ENCODE measurements at regions not wholly inside any gene's neighbourhood (a gene's known extent, or its start where the extent isn't known, plus 50 kb on each side); places are given as distances from the start of the nearest gene placed in this dataset.

- Histone ChIP-seq H3K27ac (ENCODE audit: low read depth) (no peak overlapping the region), H3K27me3 (ENCODE audit: insufficient read depth) (peaks cover 61% of the 10 kb centered on the region), H3K4me1 (ENCODE audit: insufficient read depth) (peaks cover 39% of the 10 kb centered on the region), H2AFZ (peak overlapping the region; percentile 43; the same call in 1 of the 2 replicates), H3F3A (replicated peaks; ENCODE audit: low read depth) (peaks cover 25% of the 10 kb centered on the region), H3K9me2 (ENCODE audit: insufficient read depth) (no peaks in the 10 kb centered on the region), H3K36me3 (ENCODE audit: insufficient read depth) (no peaks in the 10 kb centered on the region), H4K20me1 (replicated peaks; ENCODE audit: insufficient read depth) (peaks cover 9% of the 10 kb centered on the region), H3K79me2 (replicated peaks; ENCODE audit: insufficient read depth) (no peaks in the 10 kb centered on the region), H3K4me3 (peak overlapping the region; percentile 61), H3K4me2 (peak overlapping the region; percentile 83)
- Mint-ChIP-seq H3K4me3 (peak overlapping the region; percentile 90), H3K9me3 (peaks cover 3% of the 10 kb centered on the region; the same call in 1 of the 3 replicates), H3K27ac (no peak overlapping the region), H3K4me1 (peaks cover 49% of the 10 kb centered on the region), H3K36me3 (ENCODE audit: low read depth) (no peaks in the 10 kb centered on the region), H3K27me3 (ENCODE audit: insufficient read depth, low read depth, poor library complexity) (peaks cover 68% of the 10 kb centered on the region)
- ATAC-seq (no peak), DNase-seq (ENCODE audit: low spot score) (no peak)
- TF ChIP-seq CREB1 (CRISPR knock-in tag; IDR thresholded peaks at IDR 0.05; ENCODE audit: low read depth) = no peak
- no peak for TF ChIP-seq REST (IDR thresholded peaks at IDR 0.05; ENCODE audit: unreplicated experiment)
- TF ChIP-seq POLR2AphosphoS5 (IDR thresholded peaks at IDR 0.05; ENCODE audit: low read depth) = no peak
- TF ChIP-seq EZH2 (IDR thresholded peaks at IDR 0.05; ENCODE audit: low read depth, unreplicated experiment) = peak; percentile 45
These were observed 61.3 kb upstream of the EPB41L1 start for GRCh38 chr20:36093025-36093803.

- peaks cover 43% of the 10 kb centered on the region for H3K4me1 ChIP-seq (ENCODE audit: insufficient read depth)
- DNase-seq (ENCODE audit: low spot score) (no peak), ATAC-seq (no peak)
- peaks cover 14% of the 10 kb centered on the region for H4K20me1 ChIP-seq (replicated peaks; ENCODE audit: insufficient read depth)
- peaks cover 25% of the 10 kb centered on the region for H3F3A ChIP-seq (replicated peaks; ENCODE audit: low read depth)
- H2AFZ ChIP-seq = no peak overlapping the region
- no peaks in the 10 kb centered on the region for H3K36me3 ChIP-seq (ENCODE audit: insufficient read depth)
- H3K9me2 ChIP-seq (ENCODE audit: insufficient read depth) = no peaks in the 10 kb centered on the region
- H3K4me1 Mint-ChIP-seq = peaks cover 52% of the 10 kb centered on the region
- H3K27me3 Mint-ChIP-seq (ENCODE audit: insufficient read depth, low read depth, poor library complexity) = peaks cover 74% of the 10 kb centered on the region
- peaks cover 67% of the 10 kb centered on the region for H3K27me3 ChIP-seq (ENCODE audit: insufficient read depth)
- no peaks in the 10 kb centered on the region for H3K79me2 ChIP-seq (replicated peaks; ENCODE audit: insufficient read depth)
- peak overlapping the region; percentile 61 for H3K4me3 ChIP-seq
- peak overlapping the region; percentile 90 for H3K4me3 Mint-ChIP-seq
- no peaks in the 10 kb centered on the region for H3K36me3 Mint-ChIP-seq (ENCODE audit: low read depth)
- no peak overlapping the region for H3K27ac ChIP-seq (ENCODE audit: low read depth)
- H3K9me3 Mint-ChIP-seq = peaks cover 3% of the 10 kb centered on the region; the same call in 1 of the 3 replicates
- TF ChIP-seq ETS1 (IDR thresholded peaks at IDR 0.05) = no peak
- TF ChIP-seq ZNF462 (CRISPR knock-in tag; IDR thresholded peaks at IDR 0.05) = no peak
- H3K4me2 ChIP-seq = peak overlapping the region; percentile 83
- H3K27ac Mint-ChIP-seq = no peak overlapping the region
These were observed 60.8 kb upstream of the EPB41L1 start for GRCh38 chr20:36093804-36094145.

Data from GM23338 (cell line).